HG02885 (cell line): ENCODE measurements at regions not wholly inside any gene's neighbourhood (a gene's known extent, or its start where the extent isn't known, plus 50 kb on each side); places are given as distances from the start of the nearest gene placed in this dataset.

Experiments
- ATAC-seq: cut with Tn5 transposase; IDR thresholded peaks from one replicate; pipeline ENCODE4 v1.9.1; 2021; ENCODE audit warnings: mild to moderate bottlenecking; ENCODE audit not compliant: unreplicated experiment, poor library complexity

GRCh38 chr10:130866857-130867256 is 444.7 kb downstream of the TCERG1L start:
- ATAC-seq = no peak

GRCh38 chr10:130867446-130868194 is 443.9 kb downstream of the TCERG1L start:
- no peak for ATAC-seq

GRCh38 chr10:130869179-130869841 is 442.2 kb downstream of the TCERG1L start:
- no peak for ATAC-seq

- no peak for ATAC-seq
These were observed 440.1 kb downstream of the TCERG1L start for GRCh38 chr10:130871406-130871805.

- ATAC-seq = no peak
These were observed 437.9 kb downstream of the TCERG1L start for GRCh38 chr10:130873636-130874035.

- ATAC-seq = no peak
These were observed 436.4 kb downstream of the TCERG1L start for GRCh38 chr10:130875116-130875515.

- no peak for ATAC-seq
These were observed 435.5 kb downstream of the TCERG1L start for GRCh38 chr10:130875897-130876472.

- no peak for ATAC-seq
These were observed 434.4 kb downstream of the TCERG1L start for GRCh38 chr10:130877126-130877525.

GRCh38 chr10:130878131-130878530 is 433.4 kb downstream of the TCERG1L start:
- no peak for ATAC-seq

GRCh38 chr10:130882906-130883305 is 428.6 kb downstream of the TCERG1L start:
- ATAC-seq = no peak

GRCh38 chr10:130884456-130884855 is 427.1 kb downstream of the TCERG1L start:
- ATAC-seq = no peak

- ATAC-seq = no peak
These were observed 426.4 kb downstream of the TCERG1L start for GRCh38 chr10:130885021-130885655.

GRCh38 chr10:130887170-130887569 is 424.4 kb downstream of the TCERG1L start:
- ATAC-seq = no peak

GRCh38 chr10:130888493-130888892 is 423.0 kb downstream of the TCERG1L start:
- ATAC-seq = no peak

GRCh38 chr10:130889240-130889639 is 422.3 kb downstream of the TCERG1L start:
- ATAC-seq = no peak

- ATAC-seq = no peak
These were observed 421.7 kb downstream of the TCERG1L start for GRCh38 chr10:130889780-130890179.

GRCh38 chr10:130891066-130891465 is 420.5 kb downstream of the TCERG1L start:
- ATAC-seq = no peak

GRCh38 chr10:130894471-130894870 is 417.1 kb downstream of the TCERG1L start:
- no peak for ATAC-seq

GRCh38 chr10:130895161-130895560 is 416.4 kb downstream of the TCERG1L start:
- no peak for ATAC-seq

GRCh38 chr10:130897815-130898214 is 413.7 kb downstream of the TCERG1L start:
- ATAC-seq = no peak

- no peak for ATAC-seq
These were observed 413.1 kb downstream of the TCERG1L start for GRCh38 chr10:130898381-130898780.
